Tibial nerve (tissue), 4 donors: ENCODE measurements at regions not wholly inside any gene's neighbourhood (a gene's known extent, or its start where the extent isn't known, plus 50 kb on each side); places are given as distances from the start of the nearest gene placed in this dataset.

Experiments
- EP300 ChIP-seq, 2 donors: sonication (generic); formaldehyde crosslinking; IDR thresholded peaks; one replicate each; pipeline ENCODE4 v1.6.1; 2017; ENCODE audit warnings: antibody characterized with exemption in 2 of 2, mild to moderate bottlenecking in 1 of 2
- POLR2A ChIP-seq, 2 donors: fragments of 450-650 bp; IDR thresholded peaks; one replicate each; pipeline ENCODE4 v1.6.1; 2017; ENCODE audit warnings: antibody characterized with exemption in 2 of 2, mild to moderate bottlenecking in 2 of 2, moderate library complexity in 2 of 2
- TF ChIP-seq, protein P1 (sequence below), 5 experiments: fragments of 200-600 bp in 3 of 5; fragments of 450-650 bp in 2 of 5; sonication (generic) in 3 of 5; IDR thresholded peaks; one replicate each; pipeline ENCODE4 v1.5.1; 2016 to 2019; ENCODE audit warnings: antibody characterized with exemption in 5 of 5, mild to moderate bottlenecking in 3 of 5, moderate library complexity in 2 of 5

DNA sequence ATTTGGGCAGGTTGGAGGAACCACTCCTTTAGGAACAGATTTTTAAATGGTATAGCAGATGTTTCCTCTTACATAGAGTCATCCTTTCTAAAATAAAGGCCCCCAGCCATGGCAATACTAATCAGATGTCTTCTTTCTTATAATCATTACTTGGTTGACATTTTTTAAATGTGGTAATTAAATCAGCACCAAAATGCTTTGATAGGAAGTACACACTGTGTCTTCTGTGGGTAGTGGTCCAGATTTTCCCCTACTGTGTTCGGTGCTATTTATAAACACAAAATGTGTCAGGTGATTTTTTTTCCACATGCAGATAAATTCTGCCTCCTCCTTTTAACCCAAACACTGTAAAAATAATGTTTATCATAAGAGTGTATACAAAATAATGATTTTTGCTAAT, 200.9 kb upstream of the DTNA start:
- TF ChIP-seq POLR2A (IDR thresholded peaks at IDR 0.05) (no peak), EP300 (IDR thresholded peaks at IDR 0.05) (no peak)
- TF ChIP-seq, protein P1, sequence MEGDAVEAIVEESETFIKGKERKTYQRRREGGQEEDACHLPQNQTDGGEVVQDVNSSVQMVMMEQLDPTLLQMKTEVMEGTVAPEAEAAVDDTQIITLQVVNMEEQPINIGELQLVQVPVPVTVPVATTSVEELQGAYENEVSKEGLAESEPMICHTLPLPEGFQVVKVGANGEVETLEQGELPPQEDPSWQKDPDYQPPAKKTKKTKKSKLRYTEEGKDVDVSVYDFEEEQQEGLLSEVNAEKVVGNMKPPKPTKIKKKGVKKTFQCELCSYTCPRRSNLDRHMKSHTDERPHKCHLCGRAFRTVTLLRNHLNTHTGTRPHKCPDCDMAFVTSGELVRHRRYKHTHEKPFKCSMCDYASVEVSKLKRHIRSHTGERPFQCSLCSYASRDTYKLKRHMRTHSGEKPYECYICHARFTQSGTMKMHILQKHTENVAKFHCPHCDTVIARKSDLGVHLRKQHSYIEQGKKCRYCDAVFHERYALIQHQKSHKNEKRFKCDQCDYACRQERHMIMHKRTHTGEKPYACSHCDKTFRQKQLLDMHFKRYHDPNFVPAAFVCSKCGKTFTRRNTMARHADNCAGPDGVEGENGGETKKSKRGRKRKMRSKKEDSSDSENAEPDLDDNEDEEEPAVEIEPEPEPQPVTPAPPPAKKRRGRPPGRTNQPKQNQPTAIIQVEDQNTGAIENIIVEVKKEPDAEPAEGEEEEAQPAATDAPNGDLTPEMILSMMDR (IDR thresholded peaks at IDR 0.05), result no peak
